Stomach (tissue), 4 donors: ENCODE measurements at regions not wholly inside any gene's neighbourhood (a gene's known extent, or its start where the extent isn't known, plus 50 kb on each side); places are given as distances from the start of the nearest gene placed in this dataset.

Experiments
- EP300 ChIP-seq: sonication (generic); formaldehyde crosslinking; IDR thresholded peaks from one replicate; pipeline ENCODE4 v1.6.1; 2017; ENCODE audit warnings: antibody characterized with exemption
- POLR2AphosphoS5 ChIP-seq, 3 donors: sonication (generic); formaldehyde crosslinking; IDR thresholded peaks; one replicate each; pipeline ENCODE4 v1.6.1; 2016; ENCODE audit warnings: antibody characterized with exemption in 3 of 3
- TF ChIP-seq, protein P1 (sequence below), 7 experiments: fragments of 450-650 bp in 4 of 7; fragments of 200-600 bp in 3 of 7; sonication (generic) in 3 of 7; IDR thresholded peaks; one replicate each; pipeline ENCODE4 v1.5.1; 2016 to 2019; ENCODE audit warnings: antibody characterized with exemption in 7 of 7, control low read depth in 2 of 7, mild to moderate bottlenecking in 1 of 7

DNA sequence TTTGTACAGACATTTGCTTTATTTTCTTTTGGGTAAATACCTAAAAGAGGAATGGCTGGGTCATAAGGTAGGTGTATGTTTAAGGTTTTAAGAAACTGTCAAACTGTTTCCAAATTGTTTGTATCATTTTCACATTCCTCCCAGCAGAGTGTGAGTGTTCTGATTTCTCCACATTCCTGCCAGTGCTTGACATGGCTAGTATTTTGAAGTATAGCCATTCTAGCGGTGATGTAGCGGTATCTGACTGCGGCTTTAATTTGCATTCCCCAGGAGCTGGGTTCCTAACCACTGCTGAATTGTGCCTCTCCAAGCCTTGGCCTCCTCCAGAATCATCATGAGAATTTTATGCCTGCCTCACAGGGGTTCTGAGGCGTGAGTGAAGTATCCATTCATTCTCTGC is 61.8 kb upstream of the ARL4C start:
- TF ChIP-seq, protein P1, sequence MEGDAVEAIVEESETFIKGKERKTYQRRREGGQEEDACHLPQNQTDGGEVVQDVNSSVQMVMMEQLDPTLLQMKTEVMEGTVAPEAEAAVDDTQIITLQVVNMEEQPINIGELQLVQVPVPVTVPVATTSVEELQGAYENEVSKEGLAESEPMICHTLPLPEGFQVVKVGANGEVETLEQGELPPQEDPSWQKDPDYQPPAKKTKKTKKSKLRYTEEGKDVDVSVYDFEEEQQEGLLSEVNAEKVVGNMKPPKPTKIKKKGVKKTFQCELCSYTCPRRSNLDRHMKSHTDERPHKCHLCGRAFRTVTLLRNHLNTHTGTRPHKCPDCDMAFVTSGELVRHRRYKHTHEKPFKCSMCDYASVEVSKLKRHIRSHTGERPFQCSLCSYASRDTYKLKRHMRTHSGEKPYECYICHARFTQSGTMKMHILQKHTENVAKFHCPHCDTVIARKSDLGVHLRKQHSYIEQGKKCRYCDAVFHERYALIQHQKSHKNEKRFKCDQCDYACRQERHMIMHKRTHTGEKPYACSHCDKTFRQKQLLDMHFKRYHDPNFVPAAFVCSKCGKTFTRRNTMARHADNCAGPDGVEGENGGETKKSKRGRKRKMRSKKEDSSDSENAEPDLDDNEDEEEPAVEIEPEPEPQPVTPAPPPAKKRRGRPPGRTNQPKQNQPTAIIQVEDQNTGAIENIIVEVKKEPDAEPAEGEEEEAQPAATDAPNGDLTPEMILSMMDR (IDR thresholded peaks at IDR 0.05) = no peak
- no peak for TF ChIP-seq POLR2AphosphoS5 (IDR thresholded peaks at IDR 0.05)
- TF ChIP-seq EP300 = no peak
